Activated CD4-positive, alpha-beta T cell treated with anti-CD3 and anti-CD28 coated beads for 48 hours (primary cell): ENCODE measurements at regions not wholly inside any gene's neighbourhood (a gene's known extent, or its start where the extent isn't known, plus 50 kb on each side); places are given as distances from the start of the nearest gene placed in this dataset.

Experiments
- DNase-seq: peaks from one replicate; pipeline ENCODE4 v3.0.0-alpha.2; 2020

DNA sequence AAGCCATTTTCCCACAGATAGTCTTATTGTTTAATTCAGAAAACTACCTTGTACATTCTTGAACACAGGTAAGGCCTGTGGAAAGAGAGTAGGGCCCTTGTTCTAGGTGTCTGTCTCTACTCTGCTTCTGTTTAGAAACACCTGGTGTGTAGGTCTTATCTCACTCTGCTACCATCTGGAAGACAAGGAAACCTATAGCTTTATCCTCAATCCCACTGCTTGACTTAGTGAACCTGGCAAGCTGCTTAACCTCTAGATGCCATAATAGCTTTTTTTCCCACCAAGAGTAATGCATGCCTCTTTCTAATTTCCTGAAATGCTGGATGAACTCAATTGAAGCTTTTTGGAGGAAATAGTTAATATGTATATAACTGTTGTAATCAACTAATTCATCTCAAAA is 82.6 kb upstream of the RAP2B start:
- no peak for DNase-seq

DNA sequence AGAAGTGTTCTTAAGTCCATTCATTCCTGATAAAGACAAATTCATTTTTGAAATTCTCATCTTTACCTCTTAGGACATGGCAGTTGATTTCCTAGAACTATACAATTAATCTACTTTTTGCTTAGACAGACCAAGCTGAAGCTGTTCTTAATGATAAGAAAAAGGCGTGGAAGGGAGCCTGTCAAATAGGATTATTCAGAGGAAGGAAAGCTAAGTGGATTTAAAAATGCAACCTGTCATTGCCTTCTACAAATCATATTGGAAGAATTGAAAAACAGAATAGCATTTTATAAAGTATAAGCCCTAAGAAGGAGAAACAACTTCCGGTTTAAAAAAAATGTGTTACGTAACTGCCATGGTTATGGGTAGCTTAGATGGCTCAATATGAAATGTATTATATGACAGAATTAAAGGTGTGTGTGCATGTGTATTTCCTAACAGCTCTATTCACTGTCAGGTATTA is 81.2 kb upstream of the RAP2B start:
- DNase-seq: no peak

DNA sequence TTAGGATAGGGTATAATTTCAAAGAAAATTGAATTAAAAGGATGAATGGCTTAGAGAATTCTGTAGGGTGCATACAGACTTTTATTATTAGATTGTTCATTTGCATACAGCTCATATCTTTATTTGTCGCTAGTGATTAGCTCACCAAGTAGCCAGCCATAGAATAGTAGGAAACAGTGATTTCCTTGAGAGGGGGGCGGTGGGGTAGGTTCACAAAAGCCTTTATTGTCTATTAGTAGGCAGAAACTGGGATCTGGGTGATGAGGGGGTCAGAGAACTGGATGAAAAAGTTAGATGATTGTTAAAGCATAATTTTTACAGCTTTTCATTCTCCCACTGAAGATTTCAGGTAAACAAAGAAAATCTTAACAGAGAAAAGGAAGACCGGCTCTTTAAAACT is 77.6 kb upstream of the RAP2B start:
- no peak for DNase-seq

DNA sequence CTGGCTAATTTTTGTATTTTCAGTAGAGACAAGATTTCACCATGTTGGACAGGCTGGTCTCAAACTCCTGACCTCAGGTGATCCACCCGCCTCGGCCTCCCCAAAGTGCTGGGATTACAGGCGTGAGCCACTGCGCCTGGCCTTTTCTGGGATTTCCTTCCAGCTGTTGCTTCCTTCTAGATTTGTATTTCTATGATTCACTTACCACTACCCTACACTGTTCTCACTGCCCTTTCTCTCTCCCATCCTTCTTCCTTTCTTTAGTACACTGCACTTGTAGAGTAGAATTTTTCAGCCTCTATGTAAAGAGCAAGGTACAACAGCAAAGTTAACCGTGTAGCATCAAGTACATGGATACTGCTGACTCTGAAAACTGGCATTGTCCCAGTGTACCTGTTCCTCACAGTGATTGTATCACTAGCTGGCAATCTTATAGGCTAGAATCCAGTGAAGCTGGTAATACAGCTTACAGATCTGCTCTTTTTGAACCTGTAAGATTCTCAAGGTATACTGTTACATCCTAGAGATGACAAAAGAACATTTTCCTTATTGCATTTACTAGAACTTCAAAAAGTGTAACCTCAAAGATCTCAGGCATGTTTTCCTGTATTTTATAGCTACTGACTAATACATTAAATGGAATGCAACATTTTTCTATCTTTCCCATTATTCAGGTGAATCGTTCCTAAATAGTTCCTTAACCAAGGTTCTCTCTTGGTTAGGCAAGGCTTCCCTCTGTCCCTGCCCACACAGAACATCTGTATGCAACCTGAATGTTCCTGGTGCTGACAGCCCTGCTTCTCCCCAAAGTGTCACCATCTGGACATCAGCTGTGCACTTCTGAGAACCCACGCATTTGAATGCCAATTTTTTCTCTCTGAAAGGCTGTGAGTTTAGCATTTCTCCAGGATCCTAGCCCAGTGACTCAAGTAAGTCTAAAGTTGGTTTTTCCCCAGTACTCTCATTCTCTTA is 74.1 kb upstream of the RAP2B start:
- DNase-seq: no peak

DNA sequence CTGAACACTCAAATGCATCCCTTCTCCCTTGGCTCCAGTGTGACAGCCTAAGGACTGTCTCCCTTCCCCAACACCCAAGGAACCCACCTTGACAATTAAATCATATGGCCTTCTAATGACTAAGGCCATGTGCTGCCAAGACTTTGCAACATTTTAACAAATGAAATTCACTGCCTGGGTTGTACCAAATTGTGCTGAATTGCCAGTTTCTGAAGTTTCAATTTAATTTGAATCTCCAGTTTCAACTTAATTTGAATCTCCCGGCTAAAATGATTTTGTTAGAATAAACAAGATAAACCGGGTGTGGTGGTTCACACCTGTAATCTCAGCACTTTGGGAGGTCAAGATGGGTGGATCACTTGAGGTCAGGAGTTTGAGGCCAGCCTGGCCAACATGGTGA is 72.4 kb upstream of the RAP2B start:
- no peak for DNase-seq

DNA sequence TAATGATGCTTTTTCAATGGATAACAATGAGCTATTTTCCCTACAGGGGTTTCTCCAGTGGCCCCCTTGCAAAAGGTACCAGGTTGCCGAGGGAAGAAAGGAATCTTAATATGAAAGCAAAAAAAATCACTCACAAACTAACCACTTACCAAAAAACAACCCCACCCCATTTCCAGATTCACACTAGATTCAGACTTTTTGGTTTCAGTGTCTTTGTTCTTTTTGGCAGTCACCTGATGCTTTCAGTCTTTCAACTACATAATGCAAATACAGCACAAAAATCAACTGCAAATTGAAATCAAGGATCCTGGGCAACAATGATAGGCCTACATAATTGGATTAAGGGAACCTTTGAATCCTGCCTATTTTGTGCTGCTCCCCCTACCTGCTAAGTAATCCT is 71.1 kb upstream of the RAP2B start:
- no peak for DNase-seq

DNA sequence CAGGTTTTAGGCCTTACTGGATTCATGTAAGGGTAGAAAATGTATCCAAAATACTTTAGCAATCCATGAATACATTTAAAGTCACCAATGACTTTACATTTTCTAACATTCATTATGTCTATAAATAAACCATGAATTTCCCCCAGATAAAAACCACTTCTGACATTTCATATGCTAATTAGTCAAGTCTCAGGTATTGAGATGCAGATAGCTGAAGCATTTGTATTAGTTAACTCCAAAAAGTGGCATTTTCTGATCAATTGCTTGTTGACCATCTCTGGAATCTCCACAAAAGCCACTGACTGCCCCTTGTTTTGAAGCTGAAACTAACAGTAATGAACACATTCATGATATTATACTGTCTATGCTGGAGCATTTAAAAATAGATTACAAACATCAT is 68.4 kb upstream of the RAP2B start:
- no peak for DNase-seq

DNA sequence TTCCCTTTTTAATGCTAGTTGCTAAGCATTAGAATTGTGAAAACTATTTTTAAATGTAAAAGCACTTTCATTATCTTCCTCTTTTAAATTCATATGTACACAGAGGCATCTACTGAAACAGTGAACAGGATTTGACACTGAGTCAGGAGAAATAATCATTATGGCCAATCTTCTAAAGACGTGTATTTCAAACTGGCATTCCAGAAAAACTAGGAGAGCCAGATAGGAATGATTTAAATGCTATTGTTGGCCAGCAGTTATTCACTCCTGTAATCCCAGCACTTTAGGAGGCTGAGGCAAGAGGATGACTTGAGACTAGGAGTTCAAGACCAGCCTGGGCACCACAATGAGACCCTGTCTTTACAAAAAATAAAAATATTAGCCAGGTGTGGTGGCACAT is 67.6 kb upstream of the RAP2B start:
- no peak for DNase-seq

DNA sequence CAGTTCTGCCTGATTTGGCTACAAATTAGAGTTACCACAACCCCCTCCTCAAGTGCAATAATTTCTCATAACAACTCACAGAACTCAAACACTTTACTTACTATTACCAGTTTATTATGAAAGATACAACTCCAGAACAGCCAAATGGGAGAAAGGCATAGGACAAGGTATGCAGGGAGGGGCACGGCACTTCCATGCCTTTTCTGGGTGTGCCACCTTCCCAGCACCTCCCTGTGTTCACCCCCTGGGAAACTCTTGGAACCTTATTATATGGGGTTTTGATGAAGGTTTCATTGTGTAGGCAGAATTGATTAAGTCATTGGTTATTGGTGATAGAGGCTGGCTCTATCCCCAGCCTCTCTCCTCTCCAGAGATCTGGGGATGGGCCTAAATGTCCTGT is 66.6 kb upstream of the RAP2B start:
- DNase-seq: no peak

DNA sequence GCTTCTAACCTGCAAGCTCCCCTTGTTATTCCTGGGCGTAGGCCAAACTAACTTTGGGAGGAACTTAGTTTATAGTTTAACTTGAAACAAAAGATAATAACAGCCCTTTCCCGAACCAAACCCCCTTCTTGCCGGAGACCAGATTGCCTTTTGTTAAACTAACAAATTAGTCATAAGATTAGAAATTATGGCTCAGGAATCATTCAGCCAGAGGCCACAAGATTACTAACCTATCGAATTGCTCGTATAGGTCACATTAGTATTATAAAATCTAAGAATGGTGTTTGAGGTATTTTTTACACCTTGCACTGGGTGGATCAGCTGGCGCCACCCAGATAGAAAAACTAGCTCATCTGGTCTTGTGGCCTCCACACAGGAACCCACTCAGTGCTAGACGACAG is 65.3 kb upstream of the RAP2B start:
- no peak for DNase-seq

DNA sequence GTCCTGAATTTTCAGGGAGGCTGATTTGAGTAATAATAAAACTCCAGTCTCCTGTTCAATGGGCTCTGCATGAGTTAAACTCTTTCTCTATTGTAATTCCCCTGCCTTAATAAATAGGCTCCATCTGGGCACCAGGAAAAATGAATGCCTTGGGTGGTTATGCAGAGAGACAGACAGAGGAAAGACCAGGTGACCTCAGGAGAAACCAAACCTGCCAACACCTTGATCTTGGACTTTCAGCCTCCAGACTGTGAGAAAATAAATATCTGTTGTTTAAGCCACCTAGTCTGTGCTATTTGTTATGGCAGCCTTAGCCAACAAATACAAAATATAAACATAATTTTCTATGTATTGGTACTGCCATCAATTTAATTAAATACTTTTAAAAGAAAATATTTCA is 64.8 kb upstream of the RAP2B start:
- no peak for DNase-seq

DNA sequence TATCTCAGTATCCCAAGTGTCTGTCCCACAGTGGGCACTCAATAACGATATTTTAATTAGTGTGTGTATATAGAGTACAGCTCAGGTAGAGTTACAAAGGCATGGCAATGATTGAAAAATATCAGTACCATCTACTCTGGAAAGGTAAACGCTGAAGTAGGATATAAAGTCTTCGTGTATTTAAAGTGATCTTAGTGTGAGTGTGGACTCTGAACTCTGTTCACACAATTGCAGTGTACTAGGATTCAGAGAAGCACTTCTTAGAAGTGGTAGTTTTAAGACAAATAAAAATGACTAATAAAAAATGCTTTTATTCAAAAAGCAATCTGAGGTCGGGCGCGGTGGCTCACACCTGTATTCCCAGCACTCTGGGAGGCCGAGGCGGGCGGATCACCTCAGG is 62.9 kb upstream of the RAP2B start:
- DNase-seq: no peak

DNA sequence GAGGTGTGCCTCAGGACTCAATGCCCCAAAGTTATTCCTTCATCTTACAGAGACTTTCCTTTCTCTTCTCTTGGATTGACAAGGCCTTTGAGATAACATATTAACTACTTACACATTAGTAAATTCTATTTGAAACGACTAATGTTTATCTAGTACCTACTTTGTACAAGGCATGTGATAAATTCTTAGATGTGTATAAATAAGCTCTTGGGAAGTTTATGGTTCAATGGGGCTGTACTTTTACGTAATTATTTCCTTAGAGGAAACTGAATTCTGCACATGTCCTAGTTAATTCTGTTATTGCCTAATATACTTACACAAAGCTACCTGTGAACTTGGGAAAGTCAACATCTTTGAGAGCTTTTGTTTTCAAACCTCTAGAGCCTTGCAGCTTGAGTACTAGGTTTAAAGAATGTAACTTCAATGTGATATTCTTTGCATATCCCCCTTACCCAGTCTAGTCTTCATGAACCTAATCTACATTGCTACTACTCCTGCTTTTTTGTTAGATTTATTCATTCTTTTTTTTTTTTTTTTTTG is 58.5 kb upstream of the RAP2B start:
- no peak for DNase-seq

DNA sequence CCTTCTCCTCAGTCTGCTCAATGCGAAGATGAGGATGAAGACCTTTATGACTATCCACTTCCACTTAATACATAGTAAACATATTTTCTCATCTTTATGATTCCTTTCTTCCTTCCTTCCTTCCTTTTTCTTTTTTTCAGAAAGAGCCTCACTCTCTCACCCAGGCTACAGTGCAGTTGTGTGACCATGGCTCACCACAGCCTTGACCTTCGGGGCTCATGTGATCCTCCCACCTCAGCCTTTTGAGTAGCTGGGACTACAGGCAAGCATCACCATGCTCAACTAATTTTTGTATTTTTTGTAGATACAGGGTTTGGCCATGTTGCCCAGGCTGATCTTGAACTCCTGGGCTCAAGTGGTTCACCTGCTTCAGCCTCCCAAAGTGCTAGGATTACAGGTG is 52.0 kb upstream of the RAP2B start:
- DNase-seq: no peak

DNA sequence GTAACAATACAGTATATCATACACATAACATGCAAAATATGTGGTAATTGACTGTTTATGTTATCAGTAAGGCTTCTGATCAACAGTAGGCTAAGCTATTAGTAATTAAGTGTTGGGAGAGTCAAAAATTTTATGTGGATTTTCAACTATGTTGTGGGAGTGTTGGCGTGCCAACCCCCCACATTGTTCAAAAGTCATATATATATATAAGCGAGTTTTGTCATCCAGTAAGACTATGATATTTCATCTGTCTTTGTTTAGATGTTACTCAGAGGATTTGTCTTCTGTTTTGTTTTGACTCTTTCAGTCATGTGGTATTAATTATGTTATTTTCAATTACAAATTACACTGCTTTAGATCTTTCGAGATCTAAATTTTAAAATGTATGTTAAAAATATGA is 51.0 kb upstream of the RAP2B start:
- DNase-seq: no peak
